CD14-positive monocyte (primary cell): ENCODE measurements at regions not wholly inside any gene's neighbourhood (a gene's known extent, or its start where the extent isn't known, plus 50 kb on each side); places are given as distances from the start of the nearest gene placed in this dataset.

Experiments used
- DNase-seq, 3 donors: peaks; one replicate each; pipeline ENCODE4 v3.0.0-alpha.2; 2011 to 2022
- H2AFZ ChIP-seq: 2 replicates; pipeline ENCODE4 v1.6.0; 2012; ENCODE audit warnings: mild to moderate bottlenecking, low read depth, low read length, inconsistent platforms; ENCODE audit not compliant: insufficient read depth, poor library complexity, severe bottlenecking
- H3K27ac ChIP-seq, 2 donors: 1 replicate in 1 of 2; 2 replicates in 1 of 2; pipeline ENCODE4 v1.5.1; 2012 to 2013; ENCODE audit warnings: low read length in 2 of 2, control low read depth in 1 of 2, inconsistent platforms in 1 of 2, low read depth in 1 of 2, mild to moderate bottlenecking in 1 of 2
- H3K27me3 ChIP-seq, 2 donors: one replicate each; pipeline versions ENCODE4 v1.6.0 to v1.6.1; 2011 to 2013; ENCODE audit warnings: low read length in 2 of 2; ENCODE audit not compliant: control insufficient read depth in 2 of 2, insufficient read depth in 2 of 2
- H3K36me3 ChIP-seq, 2 donors: replicated peaks in 1 of 2; 1 replicate in 1 of 2; 2 replicates in 1 of 2; pipeline versions ENCODE4 v1.5.1 to v1.6.1; 2012 to 2013; ENCODE audit warnings: low read length in 2 of 2, control low read depth in 1 of 2, inconsistent platforms in 1 of 2, mild to moderate bottlenecking in 1 of 2; ENCODE audit not compliant: insufficient read depth in 2 of 2, control insufficient read depth in 1 of 2
- H3K4me1 ChIP-seq, 2 donors: 1 replicate in 1 of 2; 2 replicates in 1 of 2; pipeline versions ENCODE4 v1.5.1 to v1.6.1; 2012 to 2013; ENCODE audit warnings: low read length in 2 of 2, control low read depth in 1 of 2, inconsistent platforms in 1 of 2, mild to moderate bottlenecking in 1 of 2, moderate library complexity in 1 of 2; ENCODE audit not compliant: insufficient read depth in 2 of 2, control insufficient read depth in 1 of 2
- H3K4me2 ChIP-seq: replicated peaks from 2 replicates; pipeline ENCODE3; 2012; ENCODE audit warnings: low read length, moderate library complexity, mild to moderate bottlenecking; ENCODE audit not compliant: poor library complexity, severe bottlenecking; ENCODE audit errors: extremely low read depth
- H3K4me3 ChIP-seq, 3 experiments: fragments of 200-600 bp in 1 of 3; sonication (generic) in 1 of 3; replicated peaks in 1 of 3; 1 replicate in 2 of 3; 2 replicates in 1 of 3; pipeline ENCODE4 v1.5.1; 2011 to 2013; ENCODE audit warnings: low read length in 3 of 3, mild to moderate bottlenecking in 3 of 3, control low read depth in 2 of 3, low read depth in 2 of 3, inconsistent platforms in 1 of 3, moderate library complexity in 1 of 3
- H3K79me2 ChIP-seq: 2 replicates; pipeline ENCODE4 v1.6.0; 2012; ENCODE audit warnings: mild to moderate bottlenecking, control low read depth, inconsistent platforms, low read length, moderate library complexity; ENCODE audit not compliant: insufficient read depth
- H3K9ac ChIP-seq: 2 replicates; pipeline ENCODE4 v1.6.0; 2017; ENCODE audit warnings: low read length, mild to moderate bottlenecking; ENCODE audit not compliant: insufficient read depth, poor library complexity, severe bottlenecking
- H3K9me3 ChIP-seq, 2 donors: replicated peaks in 1 of 2; 1 replicate in 1 of 2; 2 replicates in 1 of 2; pipeline versions ENCODE4 v1.5.1 to v1.6.1; 2012 to 2013; ENCODE audit warnings: low read length in 2 of 2, control low read depth in 1 of 2; ENCODE audit not compliant: control insufficient read depth in 1 of 2, insufficient read depth in 1 of 2
- H4K20me1 ChIP-seq: 2 replicates; pipeline ENCODE4 v1.6.0; 2012; ENCODE audit warnings: mild to moderate bottlenecking, low read length, control low read depth, moderate library complexity; ENCODE audit not compliant: insufficient read depth
- H3K27ac Mint-ChIP-seq, 7 donors: one replicate each; pipeline ENCODE4 v1.8.0; 2020; ENCODE audit warnings: mild to moderate bottlenecking in 7 of 7, mixed read lengths in 7 of 7, moderate library complexity in 6 of 7, inconsistent platforms in 2 of 7
- H3K27me3 Mint-ChIP-seq, 3 donors: one replicate each; pipeline ENCODE4 v1.8.0; 2021 to 2022; ENCODE audit warnings: low read depth in 3 of 3, mild to moderate bottlenecking in 3 of 3, mixed read lengths in 3 of 3, moderate library complexity in 3 of 3, inconsistent platforms in 1 of 3
- H3K36me3 Mint-ChIP-seq, 2 donors: one replicate each; pipeline ENCODE4 v1.8.0; 2020; ENCODE audit warnings: mixed read lengths in 2 of 2, inconsistent platforms in 1 of 2, mild to moderate bottlenecking in 1 of 2
- H3K4me1 Mint-ChIP-seq: one replicate; pipeline ENCODE4 v1.8.0; 2020; ENCODE audit warnings: mild to moderate bottlenecking, mixed read lengths
- H3K4me3 Mint-ChIP-seq, 2 donors: one replicate each; pipeline ENCODE4 v1.8.0; 2020; ENCODE audit warnings: mild to moderate bottlenecking in 2 of 2, mixed read lengths in 2 of 2, moderate library complexity in 1 of 2
- H3K9me3 Mint-ChIP-seq, 7 donors: one replicate each; pipeline ENCODE4 v1.8.0; 2020 to 2022; ENCODE audit warnings: mixed read lengths in 7 of 7, mild to moderate bottlenecking in 6 of 7, moderate library complexity in 6 of 7, inconsistent platforms in 2 of 7
- WGBS: methylation state at CpG from one replicate; pipeline ENCODE4 v1.1.5; 2013; ENCODE audit warnings: missing lambda C conversion rate; ENCODE audit not compliant: insufficient coverage; 5-methylcytosine and 5-hydroxymethylcytosine counted together
- intact Hi-C, 2 donors: fragments of 100-400 bp; cut with micrococcal nuclease; formaldehyde crosslinking; loops; one replicate each; pipeline versions ENCODE4 v1.15.0 to v1.15.1; 2023
- TF ChIP-seq, protein P1 (sequence below): fragments of 200-600 bp; IDR thresholded peaks from one replicate; pipeline ENCODE4 v1.8.0; 2022; ENCODE audit warnings: antibody characterized with exemption, mild to moderate bottlenecking

GRCh38 chrX:21056622-21057021 is 317.6 kb upstream of the CNKSR2 start:
- no peak for DNase-seq
- Histone ChIP-seq H3K4me3 (no peak overlapping the region), H3K9ac (no peak overlapping the region), H3K27me3 (no peaks in the 10 kb centered on the region), H3K27ac (no peak overlapping the region), H2AFZ (no peak overlapping the region), H3K9me3 (peaks cover 6 to 12% of the 10 kb centered on the region in 2 donors), H3K4me1 (no peaks in the 10 kb centered on the region), H3K79me2 (no peaks in the 10 kb centered on the region), H4K20me1 (no peaks in the 10 kb centered on the region), H3K4me2 (no peak overlapping the region), H3K36me3 (no peaks in the 10 kb centered on the region)
- TF ChIP-seq, protein P1, sequence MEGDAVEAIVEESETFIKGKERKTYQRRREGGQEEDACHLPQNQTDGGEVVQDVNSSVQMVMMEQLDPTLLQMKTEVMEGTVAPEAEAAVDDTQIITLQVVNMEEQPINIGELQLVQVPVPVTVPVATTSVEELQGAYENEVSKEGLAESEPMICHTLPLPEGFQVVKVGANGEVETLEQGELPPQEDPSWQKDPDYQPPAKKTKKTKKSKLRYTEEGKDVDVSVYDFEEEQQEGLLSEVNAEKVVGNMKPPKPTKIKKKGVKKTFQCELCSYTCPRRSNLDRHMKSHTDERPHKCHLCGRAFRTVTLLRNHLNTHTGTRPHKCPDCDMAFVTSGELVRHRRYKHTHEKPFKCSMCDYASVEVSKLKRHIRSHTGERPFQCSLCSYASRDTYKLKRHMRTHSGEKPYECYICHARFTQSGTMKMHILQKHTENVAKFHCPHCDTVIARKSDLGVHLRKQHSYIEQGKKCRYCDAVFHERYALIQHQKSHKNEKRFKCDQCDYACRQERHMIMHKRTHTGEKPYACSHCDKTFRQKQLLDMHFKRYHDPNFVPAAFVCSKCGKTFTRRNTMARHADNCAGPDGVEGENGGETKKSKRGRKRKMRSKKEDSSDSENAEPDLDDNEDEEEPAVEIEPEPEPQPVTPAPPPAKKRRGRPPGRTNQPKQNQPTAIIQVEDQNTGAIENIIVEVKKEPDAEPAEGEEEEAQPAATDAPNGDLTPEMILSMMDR, result no peak
- H3K4me1 Mint-ChIP-seq, result no peaks in the 10 kb centered on the region
- H3K4me3 Mint-ChIP-seq, result no peak overlapping the region
- peaks cover under 1 to 13% (median 8%) of the 10 kb centered on the region in 7 donors for H3K9me3 Mint-ChIP-seq
- WGBS, result no CpG with 5 or more reads among the region's 2 CpGs
- H3K36me3 Mint-ChIP-seq, result no peaks in the 10 kb centered on the region
- H3K27ac Mint-ChIP-seq, result no peak overlapping the region
- H3K27me3 Mint-ChIP-seq, result no peaks in the 10 kb centered on the region
- intact Hi-C loops, result no loop called here

DNA sequence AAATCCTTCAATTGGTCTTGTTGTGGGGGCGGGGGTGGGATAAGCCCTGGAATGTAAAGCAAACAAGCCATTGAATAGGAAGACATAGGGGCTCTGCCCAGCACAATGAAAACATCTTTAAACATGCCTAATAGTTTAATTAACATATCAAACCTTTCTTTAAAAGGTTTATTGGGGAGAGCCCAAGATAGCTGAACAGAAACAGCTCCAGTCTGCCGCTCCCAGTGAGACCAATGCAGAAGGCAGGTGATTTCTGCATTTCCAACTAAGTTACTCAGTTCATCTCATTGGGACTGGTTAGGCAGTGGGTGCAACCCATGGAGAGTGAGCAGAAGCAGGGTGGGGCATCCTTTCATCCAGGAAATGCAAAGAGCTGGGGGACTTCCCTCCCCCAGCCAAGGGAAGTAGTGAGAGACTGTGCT is 327.2 kb upstream of the CNKSR2 start:
- Histone ChIP-seq H2AFZ (no peak overlapping the region), H3K27me3 (no peaks in the 10 kb centered on the region), H4K20me1 (no peaks in the 10 kb centered on the region), H3K9me3 (no peaks in the 10 kb centered on the region), H3K36me3 (no peaks in the 10 kb centered on the region), H3K4me3 (no peak overlapping the region), H3K27ac (no peak overlapping the region), H3K4me2 (no peak overlapping the region), H3K9ac (no peak overlapping the region), H3K4me1 (no peaks in the 10 kb centered on the region), H3K79me2 (no peaks in the 10 kb centered on the region)
- H3K27ac Mint-ChIP-seq, result no peak overlapping the region
- H3K4me1 Mint-ChIP-seq, result no peaks in the 10 kb centered on the region
- no peak for DNase-seq
- H3K36me3 Mint-ChIP-seq, result no peaks in the 10 kb centered on the region
- H3K4me3 Mint-ChIP-seq, result no peak overlapping the region
- intact Hi-C loops, result no loop called here
- TF ChIP-seq, protein P1, result no peak
- H3K9me3 Mint-ChIP-seq, result peaks cover 0 to 4% (median 1%) of the 10 kb centered on the region in 7 donors
- WGBS, result no CpG with 5 or more reads among the region's 2 CpGs
- peaks cover 0 to 2% (median 1%) of the 10 kb centered on the region in 3 donors for H3K27me3 Mint-ChIP-seq
